ENCODE measurements at regions not wholly inside any gene's neighbourhood (a gene's known extent, or its start where the extent isn't known, plus 50 kb on each side); places are given as distances from the start of the nearest gene placed in this dataset.

- TF ChIP-seq, protein P1, sequence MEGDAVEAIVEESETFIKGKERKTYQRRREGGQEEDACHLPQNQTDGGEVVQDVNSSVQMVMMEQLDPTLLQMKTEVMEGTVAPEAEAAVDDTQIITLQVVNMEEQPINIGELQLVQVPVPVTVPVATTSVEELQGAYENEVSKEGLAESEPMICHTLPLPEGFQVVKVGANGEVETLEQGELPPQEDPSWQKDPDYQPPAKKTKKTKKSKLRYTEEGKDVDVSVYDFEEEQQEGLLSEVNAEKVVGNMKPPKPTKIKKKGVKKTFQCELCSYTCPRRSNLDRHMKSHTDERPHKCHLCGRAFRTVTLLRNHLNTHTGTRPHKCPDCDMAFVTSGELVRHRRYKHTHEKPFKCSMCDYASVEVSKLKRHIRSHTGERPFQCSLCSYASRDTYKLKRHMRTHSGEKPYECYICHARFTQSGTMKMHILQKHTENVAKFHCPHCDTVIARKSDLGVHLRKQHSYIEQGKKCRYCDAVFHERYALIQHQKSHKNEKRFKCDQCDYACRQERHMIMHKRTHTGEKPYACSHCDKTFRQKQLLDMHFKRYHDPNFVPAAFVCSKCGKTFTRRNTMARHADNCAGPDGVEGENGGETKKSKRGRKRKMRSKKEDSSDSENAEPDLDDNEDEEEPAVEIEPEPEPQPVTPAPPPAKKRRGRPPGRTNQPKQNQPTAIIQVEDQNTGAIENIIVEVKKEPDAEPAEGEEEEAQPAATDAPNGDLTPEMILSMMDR (IDR thresholded peaks at IDR 0.05): no peak
- TF ChIP-seq POLR2A (IDR thresholded peaks at IDR 0.05): no peak
- TF ChIP-seq POLR2AphosphoS5 (IDR thresholded peaks at IDR 0.05; ENCODE audit: insufficient read depth in 1 of 2, low read depth in 1 of 2): peak in 1 of 2 donors; percentile 12
Observed at GRCh38 chr2:156116113-156116512, 216.4 kb downstream of the NR4A2 start.
